A673 (cell line): ENCODE measurements at regions not wholly inside any gene's neighbourhood (a gene's known extent, or its start where the extent isn't known, plus 50 kb on each side); places are given as distances from the start of the nearest gene placed in this dataset.

ENCODE experiments used
- BruUV-seq: library from RNA; stranded (reverse); fragments of 400-500 nt; replicated peaks from 2 replicates; lab custom pipeline; 2021; lab: Mats Ljungman, UMichigan
- CTCF ChIA-PET: fragments of 300-600 bp; sonication (Branson Sonifier 250); formaldehyde crosslinking; loops from one replicate; lab custom pipeline; 2022; ENCODE audit warnings: antibody characterized with exemption; lab: Charles Lee
- POLR2A ChIA-PET: fragments of 300-600 bp; sonication (Branson Sonifier 250); formaldehyde crosslinking; loops from one replicate; lab custom pipeline; 2022; ENCODE audit warnings: antibody characterized with exemption; ENCODE audit not compliant: low non-redundant PET; lab: Charles Lee
- DNase-seq: peaks from one replicate; pipeline ENCODE4 v3.0.0-alpha.2; 2015; ENCODE audit warnings: low spot score
- H3K27ac ChIP-seq: fragments of 200-600 bp; sonication (generic); 2 replicates; pipeline ENCODE4 v1.5.1; 2016; ENCODE audit warnings: mixed run types, low read depth, mild to moderate bottlenecking, mixed read lengths, antibody characterized with exemption, low read length; ENCODE audit not compliant: poor library complexity, severe bottlenecking
- H3K27me3 ChIP-seq: fragments of 200-600 bp; sonication (generic); replicated peaks from 2 replicates; pipeline ENCODE4 v1.6.1; 2017; ENCODE audit warnings: mixed run types, low read depth, mild to moderate bottlenecking, mixed read lengths, antibody characterized with exemption, low read length; ENCODE audit not compliant: insufficient read depth, poor library complexity
- H3K36me3 ChIP-seq: fragments of 200-600 bp; sonication (generic); 2 replicates; pipeline ENCODE4 v1.6.1; 2016; ENCODE audit warnings: mixed run types, mild to moderate bottlenecking, mixed read lengths, antibody characterized with exemption, low read length; ENCODE audit not compliant: insufficient read depth, poor library complexity, severe bottlenecking
- H3K4me1 ChIP-seq: fragments of 200-600 bp; sonication (generic); 2 replicates; pipeline ENCODE4 v1.6.1; 2017; ENCODE audit warnings: mixed run types, mild to moderate bottlenecking, mixed read lengths, antibody characterized with exemption, low read length; ENCODE audit not compliant: insufficient read depth, poor library complexity, severe bottlenecking
- H3K4me3 ChIP-seq: fragments of 200-600 bp; sonication (generic); 2 replicates; pipeline ENCODE4 v1.5.1; 2016; ENCODE audit warnings: low read depth, mixed run types, mild to moderate bottlenecking, mixed read lengths, low read length; ENCODE audit not compliant: poor library complexity, severe bottlenecking
- H3K9me3 ChIP-seq: fragments of 200-600 bp; sonication (generic); 2 replicates; pipeline ENCODE4 v1.6.1; 2016; ENCODE audit warnings: mixed run types, low read depth, mild to moderate bottlenecking, mixed read lengths, antibody characterized with exemption, low read length; ENCODE audit not compliant: poor library complexity, severe bottlenecking
- CTCF ChIP-seq: fragments of 300-800, 200-600 bp; sonication (generic); conservative IDR thresholded peaks from 2 replicates; pipeline ENCODE4 v1.5.1; 2017; ENCODE audit warnings: low read depth, mild to moderate bottlenecking, antibody characterized with exemption, low read length, moderate library complexity, mixed read lengths
- EZH2 ChIP-seq: fragments of 200-600 bp; sonication (generic); IDR thresholded peaks from 2 replicates; pipeline ENCODE4 v1.6.1; 2017; ENCODE audit warnings: borderline replicate concordance, low read depth, mild to moderate bottlenecking, mixed read lengths, antibody characterized with exemption, low read length; ENCODE audit not compliant: poor library complexity, severe bottlenecking
- intact Hi-C: fragments of 100-400 bp; cut with micrococcal nuclease; formaldehyde crosslinking; loops from one replicate; pipeline ENCODE4 v1.10.0; 2022; ENCODE audit not compliant: unreplicated experiment

GRCh38 chr1:191943684-191944083 lies 214.6 kb upstream of the RGS18 start:
- Histone ChIP-seq H3K36me3 (no peaks in the 10 kb centered on the region), H3K4me3 (no peak overlapping the region), H3K27ac (no peak overlapping the region), H3K9me3 (no peaks in the 10 kb centered on the region), H3K4me1 (no peaks in the 10 kb centered on the region), H3K27me3 (no peaks in the 10 kb centered on the region)
- DNase-seq: no peak
- POLR2A ChIA-PET: no interaction called here
- intact Hi-C loops: no loop called here
- BruUV-seq: no TSS peak
- CTCF ChIA-PET: no interaction called here
- no peak for TF ChIP-seq CTCF
- no peak for TF ChIP-seq EZH2

GRCh38 chr1:191953526-191953925 lies 204.7 kb upstream of the RGS18 start:
- H3K27me3 ChIP-seq: no peaks in the 10 kb centered on the region
- H3K27ac ChIP-seq: no peak overlapping the region
- intact Hi-C loops: no loop called here
- H3K9me3 ChIP-seq: no peaks in the 10 kb centered on the region
- H3K4me3 ChIP-seq: no peak overlapping the region
- no peaks in the 10 kb centered on the region for H3K4me1 ChIP-seq
- H3K36me3 ChIP-seq: no peaks in the 10 kb centered on the region
- no peak for DNase-seq
- no peak for TF ChIP-seq CTCF
- no peak for TF ChIP-seq EZH2
- BruUV-seq: no TSS peak
- POLR2A ChIA-PET: no interaction called here
- CTCF ChIA-PET: no interaction called here

- H3K4me3 ChIP-seq: no peak overlapping the region
- CTCF ChIA-PET: no interaction called here
- no TSS peak for BruUV-seq
Observed at GRCh38 chr1:191959856-191960255, 198.4 kb upstream of the RGS18 start.

More at GRCh38 chr1:191959856-191960255, 198.4 kb upstream of the RGS18 start:
- no peaks in the 10 kb centered on the region for H3K36me3 ChIP-seq
- TF ChIP-seq EZH2: no peak
- no peak for TF ChIP-seq CTCF
- H3K27me3 ChIP-seq: no peaks in the 10 kb centered on the region
- POLR2A ChIA-PET: no interaction called here
- H3K27ac ChIP-seq: no peak overlapping the region
- intact Hi-C loops: no loop called here
- no peaks in the 10 kb centered on the region for H3K9me3 ChIP-seq
- peaks cover 16% of the 10 kb centered on the region for H3K4me1 ChIP-seq
- no peak for DNase-seq
